Endothelial cell of umbilical vein (primary cell): ENCODE measurements at regions not wholly inside any gene's neighbourhood (a gene's known extent, or its start where the extent isn't known, plus 50 kb on each side); places are given as distances from the start of the nearest gene placed in this dataset.

Source experiments
- BruUV-seq: library from RNA; stranded (reverse); fragments of 400-500 nt; replicated peaks from 2 replicates; lab custom pipeline; 2021; lab: Mats Ljungman, UMichigan
- CTCF ChIA-PET: fragments of 300-600, 350-600 bp; sonication (Branson Sonifier 250); formaldehyde crosslinking; loops from one replicate; lab custom pipeline; 2021; ENCODE audit warnings: antibody characterized with exemption, inconsistent platforms; lab: Charles Lee
- POLR2A ChIA-PET: fragments of 300-600, 350-600 bp; sonication (Branson Sonifier 250); formaldehyde crosslinking; loops from one replicate; lab custom pipeline; 2021; ENCODE audit warnings: antibody characterized with exemption, inconsistent platforms; lab: Charles Lee
- DNase-seq: peaks from one replicate; pipeline ENCODE4 v3.0.0-alpha.2; 2011; ENCODE audit warnings: low read depth, low spot score
- FAIRE-seq: peaks from 2 replicates; lab custom pipeline; 2011; peaks lifted over from hg19 to GRCh38; lab: Jason Lieb, UNC
- H2AFZ ChIP-seq: 2 replicates; pipeline ENCODE4 v1.6.0; 2012; ENCODE audit warnings: low read depth, low read length, control low read depth, inconsistent platforms
- H3K27ac ChIP-seq: 2 replicates; pipeline ENCODE4 v1.5.1; 2011; ENCODE audit warnings: low read depth, mild to moderate bottlenecking, control low read depth, low read length, moderate library complexity; ENCODE audit not compliant: insufficient read depth
- H3K27me3 ChIP-seq, 2 experiments: 2 replicates each; pipeline versions ENCODE4 v1.6.0 to v1.6.1; 2011; ENCODE audit warnings: low read length in 2 of 2, mixed read lengths in 1 of 2; ENCODE audit not compliant: control insufficient read depth in 2 of 2, insufficient read depth in 2 of 2
- H3K36me3 ChIP-seq, 2 experiments: 2 replicates in 1 of 2; 3 replicates in 1 of 2; pipeline ENCODE4 v1.5.1; 2011; ENCODE audit warnings: low read length in 2 of 2, mild to moderate bottlenecking in 1 of 2, moderate library complexity in 1 of 2; ENCODE audit not compliant: control insufficient read depth in 2 of 2, insufficient read depth in 2 of 2; ENCODE audit errors: extremely low read depth in 1 of 2
- H3K4me1 ChIP-seq: 3 replicates; pipeline ENCODE4 v1.5.1; 2011; ENCODE audit warnings: mild to moderate bottlenecking, low read length; ENCODE audit not compliant: control insufficient read depth, insufficient read depth; ENCODE audit errors: extremely low read depth
- H3K4me2 ChIP-seq: 2 replicates; pipeline ENCODE4 v1.6.1; 2011; ENCODE audit warnings: low read length, control low read depth, mixed read lengths; ENCODE audit not compliant: insufficient read depth
- H3K4me3 ChIP-seq, 3 experiments: fragments of 200-600 bp in 1 of 3; sonication (generic), shearing (Covaris generic) in 1 of 3; replicated peaks in 1 of 3; 2 replicates each; pipeline ENCODE4 v1.5.1; 2011 to 2016; ENCODE audit warnings: control low read depth in 3 of 3, low read length in 3 of 3, mild to moderate bottlenecking in 2 of 3, inconsistent platforms in 1 of 3, low read depth in 1 of 3, moderate library complexity in 1 of 3; ENCODE audit not compliant: insufficient read depth in 1 of 3
- H3K79me2 ChIP-seq: 2 replicates; pipeline ENCODE4 v1.6.0; 2012; ENCODE audit warnings: low read length, inconsistent platforms; ENCODE audit not compliant: control insufficient read depth, insufficient read depth
- H3K9ac ChIP-seq: replicated peaks from 2 replicates; pipeline ENCODE3; 2011; ENCODE audit warnings: low read length, control low read depth; ENCODE audit not compliant: insufficient read depth; ENCODE audit errors: extremely low read depth
- H3K9me1 ChIP-seq: replicated peaks from 3 replicates; pipeline ENCODE4 v1.6.0; 2011; ENCODE audit warnings: mild to moderate bottlenecking, low read length; ENCODE audit not compliant: control insufficient read depth, insufficient read depth; ENCODE audit errors: extremely low read depth
- H3K9me3 ChIP-seq: replicated peaks from 2 replicates; pipeline ENCODE4 v1.5.1; 2012; ENCODE audit warnings: low read length, inconsistent platforms; ENCODE audit not compliant: control insufficient read depth, insufficient read depth
- H4K20me1 ChIP-seq: replicated peaks from 2 replicates; pipeline ENCODE3; 2011; ENCODE audit warnings: mild to moderate bottlenecking, low read length; ENCODE audit not compliant: control insufficient read depth, insufficient read depth; ENCODE audit errors: extremely low read depth
- CTCF ChIP-seq, 2 donors: IDR thresholded peaks; 1 replicate in 1 of 2; 2 replicates in 1 of 2; pipeline ENCODE4 v1.5.1; 2011; ENCODE audit warnings: low read length in 2 of 2, mild to moderate bottlenecking in 2 of 2, moderate library complexity in 2 of 2, control low read depth in 1 of 2, inconsistent platforms in 1 of 2, low read depth in 1 of 2; ENCODE audit not compliant: insufficient read depth in 1 of 2; ENCODE audit errors: extremely low read depth in 1 of 2
- EZH2 ChIP-seq: IDR thresholded peaks from 2 replicates; pipeline ENCODE4 v1.6.1; 2012; ENCODE audit warnings: borderline replicate concordance, low read depth, mild to moderate bottlenecking, moderate library complexity, low read length, inconsistent platforms; ENCODE audit not compliant: severe bottlenecking
- FOS ChIP-seq: IDR thresholded peaks from 2 replicates; pipeline ENCODE4 v1.6.1; 2011; ENCODE audit warnings: mild to moderate bottlenecking, low read length, moderate library complexity, borderline replicate concordance; ENCODE audit not compliant: insufficient read depth
- GATA2 ChIP-seq: IDR thresholded peaks from 2 replicates; pipeline ENCODE4 v1.7.0; 2011; ENCODE audit warnings: low read depth, mild to moderate bottlenecking, moderate library complexity, mixed read lengths, low read length; ENCODE audit not compliant: insufficient read length, insufficient read depth
- JUN ChIP-seq: IDR thresholded peaks from 2 replicates; pipeline ENCODE4 v1.6.1; 2011; ENCODE audit warnings: borderline replicate concordance, low read depth; ENCODE audit not compliant: insufficient read length, insufficient read depth
- MYC ChIP-seq: IDR thresholded peaks from one replicate; pipeline ENCODE4 v1.6.1; 2011; ENCODE audit warnings: mild to moderate bottlenecking, low read depth, low read length
- POLR2A ChIP-seq: IDR thresholded peaks from 2 replicates; pipeline ENCODE4 v1.6.1; 2012; ENCODE audit warnings: low read depth, mild to moderate bottlenecking, control low read depth, low read length
- POLR2AphosphoS5 ChIP-seq: IDR thresholded peaks from 2 replicates; pipeline ENCODE4 v1.6.1; 2012; ENCODE audit warnings: low read depth, mild to moderate bottlenecking, control low read depth, low read length, moderate library complexity; ENCODE audit not compliant: insufficient read depth
- dilution Hi-C: fragments of 300-500 bp; cut with MboI; formaldehyde crosslinking; loops from one replicate; pipeline ENCODE4 v1.15.0; 2019; ENCODE audit warnings: low sequenced_read_pairs; ENCODE audit not compliant: extremely low pct_ligation_motif_present
- intact Hi-C: fragments of 100-400 bp; cut with micrococcal nuclease; formaldehyde crosslinking; loops from one replicate; pipeline ENCODE4 v1.10.0; 2022
- TF ChIP-seq, protein P1 (sequence below): IDR thresholded peaks from 2 replicates; pipeline ENCODE4 v1.6.1; 2011; ENCODE audit not compliant: insufficient read depth, insufficient read length

DNA sequence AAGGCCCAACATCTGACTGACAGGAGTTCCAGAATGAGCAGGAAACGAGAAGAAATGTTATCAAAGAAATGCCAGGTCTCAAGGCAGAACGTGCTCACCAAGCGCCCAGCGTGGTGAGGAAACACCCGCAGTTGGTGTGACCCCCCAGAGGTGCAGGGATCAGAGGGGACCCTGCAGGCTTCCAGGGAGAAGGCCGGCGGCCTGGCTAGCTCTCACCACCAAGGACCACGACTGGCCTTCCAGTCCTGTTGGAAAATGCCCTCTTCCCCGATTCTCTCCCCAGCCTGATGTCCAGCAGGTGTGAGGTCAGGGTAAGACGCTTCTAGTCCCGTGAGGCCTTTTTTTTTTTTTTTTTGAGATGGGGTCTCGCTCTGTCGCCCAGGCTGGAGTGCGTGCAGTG lies 189.1 kb downstream of the IGLL1 start:
- intact Hi-C loops (no loop called here), dilution Hi-C loops (no loop called here)
- H2AFZ ChIP-seq = no peak overlapping the region
- TF ChIP-seq GATA2 (no peak), POLR2AphosphoS5 (no peak), EZH2 (no peak), CTCF (IDR thresholded peaks at IDR 0.05; ENCODE audit: extremely low read depth in 1 of 2, insufficient read depth in 1 of 2, low read depth in 1 of 2, low read length in 2 of 2) (no peak), MYC (no peak), JUN (no peak), POLR2A (no peak), FOS (no peak)
- TF ChIP-seq, protein P1, sequence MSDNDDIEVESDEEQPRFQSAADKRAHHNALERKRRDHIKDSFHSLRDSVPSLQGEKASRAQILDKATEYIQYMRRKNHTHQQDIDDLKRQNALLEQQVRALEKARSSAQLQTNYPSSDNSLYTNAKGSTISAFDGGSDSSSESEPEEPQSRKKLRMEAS = no peak
- ChIA-PET CTCF (interaction anchor here (1.0 kb wide), 1 partner anchor 200 kb away, joined by 4 read pairs; no protein-coding TSS in a partner anchor), POLR2A (no interaction called here)
- H3K4me3 ChIP-seq = no peak overlapping the region
- no peak overlapping the region for H3K4me2 ChIP-seq
- no peaks in the 10 kb centered on the region for H3K79me2 ChIP-seq
- no peak overlapping the region for H3K27ac ChIP-seq
- H3K9me3 ChIP-seq = no peaks in the 10 kb centered on the region
- no TSS peak for BruUV-seq
- FAIRE-seq (no peak), DNase-seq (no peak)
- no peaks in the 10 kb centered on the region for H4K20me1 ChIP-seq
- H3K27me3 ChIP-seq = no peaks in the 10 kb centered on the region
- H3K36me3 ChIP-seq = no peaks in the 10 kb centered on the region
- no peaks in the 10 kb centered on the region for H3K9me1 ChIP-seq
- H3K9ac ChIP-seq = no peak overlapping the region
- H3K4me1 ChIP-seq = no peaks in the 10 kb centered on the region
